ENCODE measurements at regions not wholly inside any gene's neighbourhood (a gene's known extent, or its start where the extent isn't known, plus 50 kb on each side); places are given as distances from the start of the nearest gene placed in this dataset.
A peak's percentile ranks its signal among the peaks of the same experiment; 100 is the strongest.
"Not testable (repeated sequence)": the region's sequence is repeated elsewhere in the genome, so short reads cannot be mapped to it uniquely, and the experiment has no call there.

DNA sequence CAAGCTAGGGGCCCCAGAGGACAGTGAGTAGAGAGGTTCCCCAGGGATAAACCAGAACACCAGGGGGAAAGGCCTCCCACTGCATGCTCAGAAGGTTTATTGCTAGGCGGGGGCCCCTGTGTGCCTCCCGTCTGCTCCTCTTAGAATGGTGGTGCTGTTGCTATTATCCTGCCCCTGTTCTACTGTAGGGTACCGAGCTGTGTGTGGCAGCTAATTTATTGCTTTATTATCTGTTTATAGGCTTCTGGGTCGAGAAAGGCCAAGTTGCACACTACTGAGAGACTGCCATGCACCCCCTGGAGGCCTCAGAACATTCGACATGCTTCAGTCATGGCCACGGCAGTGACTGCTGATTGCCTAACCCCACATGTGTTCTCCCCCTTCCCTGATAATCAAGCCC is 373.6 kb downstream of the ANAPC1 start:
- DNase-seq; H3K27me3 Mint-ChIP-seq; H3K9me3 Mint-ChIP-seq; H3K36me3 Mint-ChIP-seq (ENCODE audit: low read depth); intact Hi-C loops (cut with micrococcal nuclease); H3K27ac Mint-ChIP-seq; H3K4me3 Mint-ChIP-seq: not testable (repeated sequence)
- peaks cover 24% of the 10 kb centered on the region for H3K4me1 Mint-ChIP-seq

DNA sequence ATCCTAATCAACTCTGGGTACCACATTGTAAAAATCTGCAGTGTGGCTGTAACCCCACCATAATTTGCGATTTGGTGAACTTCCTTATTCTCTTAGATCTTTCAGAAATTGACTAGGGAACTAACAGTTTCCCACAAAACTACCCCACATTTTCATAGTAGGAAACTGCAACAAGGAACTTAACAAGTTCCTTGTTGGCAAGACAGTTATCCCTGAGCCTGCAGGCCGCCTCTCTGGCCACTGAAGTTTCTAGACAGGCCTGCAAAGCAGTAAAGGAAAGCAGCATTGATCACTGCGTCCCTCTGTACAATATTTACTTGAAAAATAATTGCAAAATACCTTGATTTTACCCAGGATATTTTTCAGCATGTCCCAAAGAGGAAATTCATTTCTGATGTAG is 372.9 kb downstream of the ANAPC1 start:
- H3K27ac Mint-ChIP-seq; H3K4me3 Mint-ChIP-seq; DNase-seq; H3K27me3 Mint-ChIP-seq; intact Hi-C loops (cut with micrococcal nuclease); H3K36me3 Mint-ChIP-seq (ENCODE audit: low read depth); H3K9me3 Mint-ChIP-seq: not testable (repeated sequence)
- peaks cover 20% of the 10 kb centered on the region for H3K4me1 Mint-ChIP-seq

DNA sequence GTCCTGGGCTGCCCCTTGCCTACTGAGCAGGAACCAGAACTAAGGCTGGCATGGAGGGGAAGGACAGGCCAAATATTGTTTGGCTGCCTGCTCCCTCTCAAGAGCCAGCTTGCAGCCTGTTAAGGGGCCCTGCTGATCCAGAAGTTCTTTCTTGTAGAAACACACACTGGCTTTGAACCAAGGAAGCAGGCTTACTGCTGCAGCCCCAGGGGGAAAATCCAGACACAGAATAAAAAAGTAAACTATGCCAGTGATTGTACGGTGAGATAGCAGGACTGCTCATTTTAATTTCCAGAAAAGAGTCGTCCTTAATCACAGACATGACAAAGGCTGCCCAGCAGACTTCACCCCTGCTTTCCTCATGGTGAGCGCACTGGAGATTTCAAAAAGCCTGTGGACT is 371.6 kb downstream of the ANAPC1 start:
- H3K27ac Mint-ChIP-seq; DNase-seq; H3K4me3 Mint-ChIP-seq; H3K27me3 Mint-ChIP-seq; intact Hi-C loops (cut with micrococcal nuclease); H3K36me3 Mint-ChIP-seq (ENCODE audit: low read depth); H3K9me3 Mint-ChIP-seq: not testable (repeated sequence)
- H3K4me1 Mint-ChIP-seq = peaks cover 16% of the 10 kb centered on the region

DNA sequence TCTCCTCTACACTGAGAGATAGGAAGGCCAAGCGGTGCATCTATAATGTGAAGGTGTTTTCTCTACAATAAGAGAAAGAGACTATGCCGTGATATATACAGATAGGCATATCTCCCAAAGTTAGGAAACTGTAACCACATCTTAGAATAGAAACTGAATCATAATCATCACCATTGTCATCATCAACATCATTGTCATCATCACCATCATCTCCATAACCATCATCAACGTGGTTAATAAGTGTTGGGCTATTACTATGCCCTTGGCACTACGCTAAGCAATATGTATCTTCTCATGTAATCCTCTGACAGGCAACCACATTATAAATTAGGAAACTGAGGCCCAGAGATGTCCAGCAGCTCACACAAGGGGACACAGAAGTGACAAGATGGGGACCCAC is 369.9 kb downstream of the ANAPC1 start:
- intact Hi-C loops (cut with micrococcal nuclease) = not testable (repeated sequence)

DNA sequence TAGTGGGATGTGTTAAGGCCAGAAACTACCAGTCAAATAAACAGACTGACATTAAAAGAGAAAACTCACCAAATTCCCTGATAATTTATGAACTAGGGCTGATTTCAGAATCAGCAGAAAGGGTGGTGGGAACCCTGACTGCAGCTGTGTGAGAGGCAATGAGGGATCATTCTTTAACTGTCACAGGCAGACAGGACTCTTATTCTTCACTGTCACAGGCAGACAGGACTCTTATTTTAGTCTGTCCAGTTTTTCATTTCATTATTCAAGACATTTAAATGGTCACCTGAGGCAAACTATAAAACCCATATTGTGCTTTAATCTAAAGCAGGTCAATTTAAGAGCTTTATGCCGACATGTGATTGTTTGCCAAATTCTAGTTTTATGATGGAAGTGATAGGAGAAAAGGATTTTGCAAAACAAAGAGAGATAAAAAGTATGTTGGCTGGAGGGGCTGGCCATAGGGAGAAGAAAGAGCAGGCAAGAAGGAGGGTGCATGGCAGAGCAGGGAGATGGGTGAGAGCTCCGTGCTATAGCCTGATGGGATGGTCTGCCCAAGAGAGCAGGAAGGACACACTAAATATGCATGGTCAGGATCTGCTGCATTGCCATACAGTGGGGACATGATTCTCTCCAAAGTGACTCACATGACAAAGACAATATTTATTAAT is 366.8 kb downstream of the ANAPC1 start:
- H3K27me3 Mint-ChIP-seq = peaks cover 22% of the 10 kb centered on the region
- H3K9me3 Mint-ChIP-seq; H3K27ac Mint-ChIP-seq; DNase-seq; H3K36me3 Mint-ChIP-seq (ENCODE audit: low read depth); H3K4me1 Mint-ChIP-seq; intact Hi-C loops (cut with micrococcal nuclease); H3K4me3 Mint-ChIP-seq: not testable (repeated sequence)

More for the DNA sequence above, 369.9 kb downstream of the ANAPC1 start:
- not testable (repeated sequence) for H3K36me3 Mint-ChIP-seq (ENCODE audit: low read depth); H3K4me1 Mint-ChIP-seq; H3K9me3 Mint-ChIP-seq; H3K4me3 Mint-ChIP-seq; H3K27ac Mint-ChIP-seq; H3K27me3 Mint-ChIP-seq; DNase-seq

DNA sequence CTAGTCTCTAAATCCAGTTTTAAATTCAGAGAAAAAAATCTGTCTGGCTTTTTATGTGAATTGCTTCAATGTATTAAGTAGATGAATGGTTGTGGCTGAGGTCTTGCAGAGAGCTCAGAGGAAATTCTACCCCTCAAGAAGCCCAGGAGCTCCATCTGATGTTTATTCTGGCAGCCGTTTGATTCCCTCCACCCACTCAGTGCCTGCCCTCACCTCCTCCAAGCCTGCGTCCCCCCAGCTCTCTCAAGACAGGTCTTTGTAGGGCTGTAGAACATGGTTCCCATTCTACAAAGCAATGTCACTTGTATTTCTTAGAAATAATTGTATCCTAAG is 366.3 kb downstream of the ANAPC1 start:
- H3K9me3 Mint-ChIP-seq; H3K27ac Mint-ChIP-seq; H3K4me3 Mint-ChIP-seq; H3K4me1 Mint-ChIP-seq; H3K36me3 Mint-ChIP-seq (ENCODE audit: low read depth); intact Hi-C loops (cut with micrococcal nuclease); DNase-seq: not testable (repeated sequence)
- peaks cover 23% of the 10 kb centered on the region for H3K27me3 Mint-ChIP-seq

DNA sequence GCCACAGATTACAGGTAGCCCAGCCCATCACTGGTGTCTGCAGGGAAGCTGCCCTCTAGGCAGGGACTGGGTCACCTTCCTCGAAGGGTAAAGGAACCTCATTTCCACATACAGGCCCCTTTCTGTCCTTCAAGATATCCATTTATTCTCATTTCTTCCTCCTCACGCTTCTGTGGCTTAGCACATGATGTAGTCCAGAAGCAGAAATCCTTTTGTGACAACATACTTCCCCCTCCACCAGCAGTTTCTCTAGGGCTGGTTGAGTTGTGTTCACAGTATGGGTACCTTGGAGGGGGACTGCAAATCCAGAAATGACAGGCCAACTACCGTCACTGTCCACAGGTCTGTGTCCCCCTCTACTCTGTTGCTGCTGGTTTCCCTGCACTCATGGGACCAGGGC is 364.9 kb downstream of the ANAPC1 start:
- no peak overlapping the region for H3K4me3 Mint-ChIP-seq
- DNase-seq = no peak
- H3K27ac Mint-ChIP-seq = no peak overlapping the region
- H3K4me1 Mint-ChIP-seq = peaks cover 1% of the 10 kb centered on the region
- peaks cover 4% of the 10 kb centered on the region for H3K9me3 Mint-ChIP-seq
- intact Hi-C loops (cut with micrococcal nuclease) = no loop called here
- H3K27me3 Mint-ChIP-seq = peaks cover 20% of the 10 kb centered on the region
- peaks cover 4% of the 10 kb centered on the region for H3K36me3 Mint-ChIP-seq (ENCODE audit: low read depth)

DNA sequence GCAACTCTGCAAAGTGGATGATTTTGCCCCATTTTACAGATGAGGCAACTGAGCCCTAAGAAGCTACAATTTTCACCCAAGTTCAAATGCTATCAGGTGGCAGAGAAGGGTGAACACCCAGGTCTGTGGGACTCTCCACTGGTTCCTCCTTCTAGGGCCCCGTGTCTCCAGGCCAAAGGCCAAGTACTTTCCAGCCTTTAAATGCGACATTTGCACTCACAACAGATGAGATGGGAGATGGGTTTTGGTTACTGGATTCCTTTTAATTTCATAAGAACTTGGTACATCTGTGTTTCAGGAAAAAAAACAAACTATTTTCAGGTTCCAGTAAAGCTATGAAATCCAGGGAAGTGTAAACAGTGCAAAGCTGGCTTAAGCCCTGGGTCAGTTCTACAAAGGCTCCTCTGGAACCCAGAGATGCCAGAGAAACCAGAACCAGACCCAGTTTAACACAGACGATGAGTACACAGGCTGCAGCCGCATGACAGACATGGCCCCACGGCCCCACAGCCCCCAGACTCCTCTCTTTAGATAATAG is 361.7 kb downstream of the ANAPC1 start:
- H3K4me3 Mint-ChIP-seq = no peak overlapping the region
- no peak overlapping the region for H3K27ac Mint-ChIP-seq
- peaks cover 4% of the 10 kb centered on the region for H3K4me1 Mint-ChIP-seq
- peaks cover 4% of the 10 kb centered on the region for H3K9me3 Mint-ChIP-seq
- peak; percentile 47 for DNase-seq
- intact Hi-C loops (cut with micrococcal nuclease) = no loop called here
- peaks cover 4% of the 10 kb centered on the region for H3K36me3 Mint-ChIP-seq (ENCODE audit: low read depth)
- peaks cover 20% of the 10 kb centered on the region for H3K27me3 Mint-ChIP-seq

DNA sequence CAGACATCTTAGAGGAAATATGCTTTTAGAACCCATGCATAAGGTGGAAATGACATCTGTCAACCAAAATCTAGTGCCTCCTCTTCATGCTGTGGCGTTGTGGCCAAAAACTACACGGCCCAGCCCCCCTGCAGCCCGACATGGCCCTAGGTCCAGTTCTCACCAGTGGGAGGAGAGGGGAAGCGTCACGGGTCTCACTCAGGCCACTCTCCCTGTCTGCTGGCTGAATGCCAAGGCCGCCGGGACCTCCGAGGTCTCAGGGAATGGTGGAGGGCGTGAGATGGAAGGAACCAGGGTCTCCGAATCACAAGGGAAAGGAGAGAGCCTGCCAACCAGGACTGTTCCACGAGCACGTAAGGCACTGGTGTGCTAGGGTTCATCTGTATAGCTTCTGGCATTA is 361.0 kb downstream of the ANAPC1 start:
- Mint-ChIP-seq H3K27ac (no peak overlapping the region), H3K9me3 (peaks cover 4% of the 10 kb centered on the region), H3K36me3 (ENCODE audit: low read depth) (peaks cover 4% of the 10 kb centered on the region), H3K27me3 (peaks cover 20% of the 10 kb centered on the region), H3K4me1 (peaks cover 5% of the 10 kb centered on the region), H3K4me3 (no peak overlapping the region)
- peak; percentile 51 for DNase-seq
- intact Hi-C loops (cut with micrococcal nuclease) = no loop called here

DNA sequence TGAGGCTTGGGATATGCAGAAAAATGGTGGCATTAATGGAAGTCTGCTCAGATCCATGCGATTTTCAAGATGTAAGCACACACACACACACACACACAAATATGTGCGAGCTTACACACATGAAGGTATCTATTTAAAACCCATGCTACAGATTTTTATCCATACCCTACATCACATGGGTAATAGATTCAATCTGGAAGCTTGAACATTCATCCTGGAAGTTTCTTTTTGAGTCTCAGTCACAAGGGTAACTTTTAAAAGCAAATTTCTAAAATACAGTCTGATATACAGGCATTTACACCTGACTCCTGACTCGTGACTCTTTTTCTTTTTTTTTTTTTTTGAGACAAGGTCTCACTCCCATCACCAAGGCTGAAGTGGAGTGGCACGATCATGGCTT is 359.0 kb downstream of the ANAPC1 start:
- DNase-seq; H3K36me3 Mint-ChIP-seq (ENCODE audit: low read depth); H3K9me3 Mint-ChIP-seq; intact Hi-C loops (cut with micrococcal nuclease); H3K27ac Mint-ChIP-seq; H3K4me3 Mint-ChIP-seq; H3K4me1 Mint-ChIP-seq: not testable (repeated sequence)
- peaks cover 16% of the 10 kb centered on the region for H3K27me3 Mint-ChIP-seq

DNA sequence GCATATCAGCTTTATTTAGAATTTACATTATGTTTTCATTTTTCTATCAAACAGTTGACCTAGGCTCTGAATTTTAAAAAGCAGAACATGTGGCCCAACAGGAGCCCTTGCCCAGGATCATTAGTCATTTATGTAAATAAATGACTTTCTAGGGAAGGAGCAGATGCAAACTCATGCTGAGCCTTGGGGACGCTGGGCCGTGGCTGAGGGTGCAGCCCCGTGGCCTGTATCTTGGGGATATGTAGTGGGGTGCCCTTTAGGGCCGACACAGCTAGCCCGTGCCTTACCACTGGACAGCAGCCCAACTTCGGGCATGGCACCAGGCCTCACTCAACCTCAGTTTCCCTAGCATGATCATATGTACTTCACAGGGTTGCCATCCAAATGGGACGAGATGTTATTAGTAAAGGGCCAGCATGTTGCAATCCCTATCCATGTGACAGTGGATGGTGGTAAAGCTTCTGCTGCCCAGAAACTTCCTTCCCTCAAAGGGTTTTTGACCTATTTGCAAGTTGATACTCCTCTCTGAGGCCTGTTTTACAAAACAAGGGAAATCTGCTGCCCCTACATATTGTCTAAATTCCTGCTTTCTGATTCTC is 357.9 kb downstream of the ANAPC1 start:
- intact Hi-C loops (cut with micrococcal nuclease); H3K27me3 Mint-ChIP-seq; DNase-seq; H3K36me3 Mint-ChIP-seq (ENCODE audit: low read depth); H3K27ac Mint-ChIP-seq; H3K9me3 Mint-ChIP-seq; H3K4me3 Mint-ChIP-seq: not testable (repeated sequence)
- H3K4me1 Mint-ChIP-seq = peaks cover 10% of the 10 kb centered on the region

DNA sequence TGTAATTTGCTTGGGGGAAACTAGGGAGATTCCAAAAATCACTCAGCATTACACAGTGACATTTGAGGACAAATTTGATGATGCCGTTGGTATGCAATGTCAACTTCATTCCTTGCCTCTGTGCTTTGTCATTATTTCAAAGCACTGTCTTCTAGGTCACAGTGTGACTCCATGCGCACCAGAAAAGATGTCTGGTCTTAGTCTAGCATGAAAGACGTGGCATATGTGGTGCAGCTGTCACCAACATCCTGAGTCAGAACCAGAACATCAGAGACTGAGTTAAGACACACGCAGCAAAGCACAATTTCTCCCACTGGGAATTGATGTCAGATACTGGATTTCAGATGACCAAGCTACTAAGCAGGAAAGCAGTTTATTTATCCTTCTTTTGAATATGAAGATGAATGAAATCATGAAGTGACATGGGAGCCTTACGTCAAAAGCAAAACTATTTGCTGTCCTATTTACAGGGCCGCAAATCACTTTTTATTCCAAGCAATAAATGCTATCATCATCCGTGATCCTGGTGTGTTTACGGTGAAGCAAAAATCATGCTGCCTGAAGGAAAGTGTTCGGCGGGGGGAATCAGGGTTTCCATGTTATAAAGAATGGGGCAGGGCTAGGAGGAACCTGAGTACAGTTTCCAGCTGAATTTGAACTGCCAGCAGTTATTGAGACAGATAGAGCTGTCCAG is 356.1 kb downstream of the ANAPC1 start:
- H3K36me3 Mint-ChIP-seq (ENCODE audit: low read depth); H3K27me3 Mint-ChIP-seq; H3K4me3 Mint-ChIP-seq; H3K9me3 Mint-ChIP-seq; H3K27ac Mint-ChIP-seq; intact Hi-C loops (cut with micrococcal nuclease): not testable (repeated sequence)
- H3K4me1 Mint-ChIP-seq = peaks cover 14% of the 10 kb centered on the region
- DNase-seq = peak; percentile 42

DNA sequence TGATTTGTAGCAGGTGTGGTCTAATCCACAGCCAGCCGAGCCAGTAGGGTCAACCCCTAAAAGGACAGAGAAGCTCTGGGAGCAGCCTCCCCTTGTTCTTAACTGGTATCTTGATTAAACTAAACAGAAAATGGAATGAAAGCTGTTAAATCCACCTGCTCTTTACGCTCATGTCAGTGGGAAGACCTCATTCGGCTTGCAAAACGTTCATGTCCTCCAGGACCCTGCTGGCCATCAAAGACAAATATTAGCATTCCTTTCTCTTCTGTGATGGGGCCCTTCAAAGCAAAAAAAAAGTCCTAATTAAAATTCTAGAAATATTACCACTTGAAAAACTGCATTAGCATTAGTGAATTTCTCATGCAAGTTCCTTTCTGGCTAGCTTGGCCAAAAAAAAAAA is 355.0 kb downstream of the ANAPC1 start:
- H3K4me3 Mint-ChIP-seq; H3K27me3 Mint-ChIP-seq; H3K27ac Mint-ChIP-seq; H3K9me3 Mint-ChIP-seq; DNase-seq; intact Hi-C loops (cut with micrococcal nuclease); H3K36me3 Mint-ChIP-seq (ENCODE audit: low read depth): not testable (repeated sequence)
- peaks cover 19% of the 10 kb centered on the region for H3K4me1 Mint-ChIP-seq

DNA sequence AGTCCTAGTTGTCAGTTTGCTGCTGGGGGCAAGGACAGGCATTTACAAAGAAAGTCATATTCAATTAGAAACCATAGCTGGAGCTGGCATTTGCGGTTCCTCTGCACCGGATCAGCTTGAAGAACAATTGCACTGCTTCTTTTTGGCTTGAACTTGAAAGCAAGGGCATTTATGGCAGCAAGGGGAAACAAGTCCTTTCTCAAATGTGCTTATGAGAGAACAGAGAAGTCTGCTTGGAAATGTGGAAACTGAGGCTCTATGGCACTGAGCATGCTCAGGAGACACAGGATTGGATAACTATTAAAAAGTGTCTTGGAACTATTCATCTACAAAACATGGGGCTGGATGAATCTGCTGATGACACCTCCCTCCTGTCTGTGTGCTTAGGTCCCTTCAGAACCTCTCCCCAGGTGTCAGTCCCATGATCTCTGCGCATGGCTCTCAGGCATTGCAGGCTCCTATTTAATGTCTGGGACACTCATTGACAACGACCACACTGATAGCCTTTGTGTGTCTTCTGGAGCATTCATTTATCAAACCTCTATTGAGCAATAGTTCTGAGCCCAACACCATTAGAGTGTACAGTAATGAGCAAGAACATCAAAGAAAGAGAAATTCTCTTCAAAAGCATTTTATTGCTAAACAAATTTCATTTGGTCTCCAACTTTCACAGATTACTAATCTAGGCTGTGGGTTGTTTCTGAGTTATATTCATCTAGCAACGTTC is 353.6 kb downstream of the ANAPC1 start:
- DNase-seq; H3K27ac Mint-ChIP-seq; H3K9me3 Mint-ChIP-seq; intact Hi-C loops (cut with micrococcal nuclease); H3K4me3 Mint-ChIP-seq; H3K36me3 Mint-ChIP-seq (ENCODE audit: low read depth); H3K27me3 Mint-ChIP-seq: not testable (repeated sequence)
- peaks cover 26% of the 10 kb centered on the region for H3K4me1 Mint-ChIP-seq
